ENCODE measurements at regions not wholly inside any gene's neighbourhood (a gene's known extent, or its start where the extent isn't known, plus 50 kb on each side); places are given as distances from the start of the nearest gene placed in this dataset.

DNA sequence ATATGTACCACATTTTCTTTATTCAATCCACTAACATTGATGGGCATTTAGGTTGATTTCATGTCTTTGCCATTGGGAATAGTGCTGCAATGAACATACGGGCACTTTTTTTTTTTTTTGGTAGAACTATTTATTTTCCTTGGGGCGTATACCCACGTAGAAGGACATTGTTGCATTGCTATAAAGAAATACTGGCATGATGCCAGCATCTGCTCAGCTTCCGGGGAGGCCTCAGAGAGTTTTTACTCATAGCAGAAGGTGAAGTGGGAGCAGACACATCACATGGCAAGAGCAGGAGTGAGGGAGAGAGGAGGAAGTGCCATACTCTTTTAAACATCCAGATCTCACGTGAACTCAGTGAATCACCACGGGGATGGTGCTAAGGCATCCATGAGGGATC lies 197.0 kb downstream of the SQOR start:
- TF ChIP-seq, protein P1, sequence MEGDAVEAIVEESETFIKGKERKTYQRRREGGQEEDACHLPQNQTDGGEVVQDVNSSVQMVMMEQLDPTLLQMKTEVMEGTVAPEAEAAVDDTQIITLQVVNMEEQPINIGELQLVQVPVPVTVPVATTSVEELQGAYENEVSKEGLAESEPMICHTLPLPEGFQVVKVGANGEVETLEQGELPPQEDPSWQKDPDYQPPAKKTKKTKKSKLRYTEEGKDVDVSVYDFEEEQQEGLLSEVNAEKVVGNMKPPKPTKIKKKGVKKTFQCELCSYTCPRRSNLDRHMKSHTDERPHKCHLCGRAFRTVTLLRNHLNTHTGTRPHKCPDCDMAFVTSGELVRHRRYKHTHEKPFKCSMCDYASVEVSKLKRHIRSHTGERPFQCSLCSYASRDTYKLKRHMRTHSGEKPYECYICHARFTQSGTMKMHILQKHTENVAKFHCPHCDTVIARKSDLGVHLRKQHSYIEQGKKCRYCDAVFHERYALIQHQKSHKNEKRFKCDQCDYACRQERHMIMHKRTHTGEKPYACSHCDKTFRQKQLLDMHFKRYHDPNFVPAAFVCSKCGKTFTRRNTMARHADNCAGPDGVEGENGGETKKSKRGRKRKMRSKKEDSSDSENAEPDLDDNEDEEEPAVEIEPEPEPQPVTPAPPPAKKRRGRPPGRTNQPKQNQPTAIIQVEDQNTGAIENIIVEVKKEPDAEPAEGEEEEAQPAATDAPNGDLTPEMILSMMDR (IDR thresholded peaks at IDR 0.05) = no peak
- no peak for TF ChIP-seq POLR2A (IDR thresholded peaks at IDR 0.05)

All from adrenal gland (tissue), 5 donors.